ENCODE measurements at regions not wholly inside any gene's neighbourhood (a gene's known extent, or its start where the extent isn't known, plus 50 kb on each side); places are given as distances from the start of the nearest gene placed in this dataset.

- no peak for DNase-seq
These were observed 243.1 kb upstream of the FOXN3 start for GRCh38 chr14:89660166-89660565.

- DNase-seq, result no peak
These were observed 242.1 kb upstream of the FOXN3 start for GRCh38 chr14:89658977-89659670.

GRCh38 chr14:89657014-89657413 lies 240.0 kb upstream of the FOXN3 start:
- DNase-seq, result no peak

GRCh38 chr14:89654998-89655397 lies 238.0 kb upstream of the FOXN3 start:
- no peak for DNase-seq

- no peak for DNase-seq
These were observed 235.3 kb upstream of the FOXN3 start for GRCh38 chr14:89652352-89652751.

GRCh38 chr14:89651805-89652204 lies 234.8 kb upstream of the FOXN3 start:
- no peak for DNase-seq

- no peak for DNase-seq
These were observed 233.3 kb upstream of the FOXN3 start for GRCh38 chr14:89650077-89650978.

GRCh38 chr14:89649451-89650075 lies 232.5 kb upstream of the FOXN3 start:
- DNase-seq, result no peak

GRCh38 chr14:89648924-89649323 lies 231.9 kb upstream of the FOXN3 start:
- no peak for DNase-seq

- DNase-seq, result no peak
These were observed 231.5 kb upstream of the FOXN3 start for GRCh38 chr14:89648510-89648909.

- no peak for DNase-seq
These were observed 229.9 kb upstream of the FOXN3 start for GRCh38 chr14:89646971-89647370.

GRCh38 chr14:89644641-89645040 lies 227.6 kb upstream of the FOXN3 start:
- no peak for DNase-seq

- DNase-seq, result no peak
These were observed 224.6 kb upstream of the FOXN3 start for GRCh38 chr14:89641495-89642175.

- DNase-seq, result no peak
These were observed 223.1 kb upstream of the FOXN3 start for GRCh38 chr14:89640141-89640540.

GRCh38 chr14:89639687-89640086 lies 222.7 kb upstream of the FOXN3 start:
- no peak for DNase-seq

- no peak for DNase-seq
These were observed 221.9 kb upstream of the FOXN3 start for GRCh38 chr14:89638891-89639290.

GRCh38 chr14:89637581-89637980 lies 220.5 kb upstream of the FOXN3 start:
- no peak for DNase-seq

GRCh38 chr14:89635615-89636014 lies 218.6 kb upstream of the FOXN3 start:
- DNase-seq, result no peak

- no peak for DNase-seq
These were observed 217.0 kb upstream of the FOXN3 start for GRCh38 chr14:89634037-89634436.

- no peak for DNase-seq
These were observed 213.2 kb upstream of the FOXN3 start for GRCh38 chr14:89630101-89630829.

- DNase-seq, result no peak
These were observed 212.3 kb upstream of the FOXN3 start for GRCh38 chr14:89629383-89629782.

- no peak for DNase-seq
These were observed 211.5 kb upstream of the FOXN3 start for GRCh38 chr14:89628521-89628920.
